IMR-90 (cell line): ENCODE measurements at regions not wholly inside any gene's neighbourhood (a gene's known extent, or its start where the extent isn't known, plus 50 kb on each side); places are given as distances from the start of the nearest gene placed in this dataset.

Source experiments
- ATAC-seq: fragments of 200-7000 bp; cut with Tn5 transposase; 2 replicates; pipeline ENCODE4 v1.9.1; 2020; ENCODE audit warnings: low read depth, mild to moderate bottlenecking, moderate library complexity
- BruUV-seq: library from RNA; stranded (reverse); fragments of 400-500 nt; replicated peaks from 2 replicates; lab custom pipeline; 2021; lab: Mats Ljungman, UMichigan
- CTCF ChIA-PET: fragments of 300-600 bp; formaldehyde crosslinking; extraction: SDS; loops from one replicate; lab custom pipeline; 2021; ENCODE audit warnings: antibody characterized with exemption; lab: Yijun Ruan, JAX
- POLR2A ChIA-PET: fragments of 300-600 bp; sonication (Branson Sonifier 250); formaldehyde crosslinking; loops from one replicate; lab custom pipeline; 2022; ENCODE audit warnings: antibody characterized with exemption; ENCODE audit not compliant: unreplicated experiment; lab: Charles Lee
- DNase-seq: peaks from one replicate; pipeline ENCODE4 v3.0.0; 2013
- H2AFZ ChIP-seq: replicated peaks from 2 replicates; pipeline ENCODE3; 2013; ENCODE audit warnings: low read length, mild to moderate bottlenecking; ENCODE audit not compliant: poor library complexity
- H2AK5ac ChIP-seq: 2 replicates; pipeline ENCODE4 v1.6.1; 2013; ENCODE audit warnings: low read depth, low read length, inconsistent platforms
- H2AK9ac ChIP-seq: replicated peaks from 2 replicates; pipeline ENCODE3; 2013; ENCODE audit warnings: mild to moderate bottlenecking, low read depth, low read length, moderate library complexity; ENCODE audit not compliant: poor library complexity
- H2BK120ac ChIP-seq: 2 replicates; pipeline ENCODE4 v1.6.1; 2013; ENCODE audit warnings: low read depth, low read length, inconsistent platforms
- H2BK15ac ChIP-seq: 3 replicates; pipeline ENCODE4 v1.6.1; 2013; ENCODE audit warnings: low read depth, low read length, inconsistent platforms
- H2BK20ac ChIP-seq: 2 replicates; pipeline ENCODE4 v1.6.1; 2013; ENCODE audit warnings: low read depth, mild to moderate bottlenecking, inconsistent platforms, low read length, moderate library complexity
- H2BK5ac ChIP-seq: 2 replicates; pipeline ENCODE4 v1.6.1; 2013; ENCODE audit warnings: mild to moderate bottlenecking, low read depth, low read length, inconsistent platforms; ENCODE audit not compliant: poor library complexity, severe bottlenecking
- H3K14ac ChIP-seq: replicated peaks from 2 replicates; pipeline ENCODE4 v1.6.1; 2013; ENCODE audit warnings: low read depth, low read length, inconsistent platforms
- H3K18ac ChIP-seq: 2 replicates; pipeline ENCODE4 v1.6.1; 2013; ENCODE audit warnings: low read depth, low read length, control low read depth
- H3K23ac ChIP-seq: 2 replicates; pipeline ENCODE4 v1.6.1; 2013; ENCODE audit warnings: low read depth, low read length, inconsistent platforms
- H3K27ac ChIP-seq: 2 replicates; pipeline ENCODE4 v1.5.1; 2013; ENCODE audit warnings: mild to moderate bottlenecking, control low read depth, low read length; ENCODE audit not compliant: insufficient read depth
- H3K27me3 ChIP-seq: 2 replicates; pipeline ENCODE4 v1.6.1; 2013; ENCODE audit warnings: low read length; ENCODE audit not compliant: control insufficient read depth, insufficient read depth
- H3K36me3 ChIP-seq: 2 replicates; pipeline ENCODE4 v1.6.1; 2013; ENCODE audit warnings: low read length, mixed read lengths; ENCODE audit not compliant: control insufficient read depth, insufficient read depth
- H3K4ac ChIP-seq: 2 replicates; pipeline ENCODE4 v1.6.1; 2013; ENCODE audit warnings: low read depth, low read length, inconsistent platforms
- H3K4me1 ChIP-seq: 2 replicates; pipeline ENCODE4 v1.6.1; 2013; ENCODE audit warnings: low read length, mixed read lengths; ENCODE audit not compliant: control insufficient read depth, insufficient read depth
- H3K4me2 ChIP-seq: 2 replicates; pipeline ENCODE4 v1.6.1; 2013; ENCODE audit warnings: low read depth, mild to moderate bottlenecking, control low read depth, low read length, moderate library complexity
- H3K4me3 ChIP-seq: 2 replicates; pipeline ENCODE4 v1.5.1; 2013; ENCODE audit warnings: low read depth, mild to moderate bottlenecking, control low read depth, low read length, moderate library complexity; ENCODE audit not compliant: insufficient read depth
- H3K56ac ChIP-seq: 2 replicates; pipeline ENCODE4 v1.6.1; 2013; ENCODE audit warnings: low read length, inconsistent platforms; ENCODE audit not compliant: insufficient read depth; ENCODE audit errors: extremely low read depth
- H3K79me1 ChIP-seq, 2 experiments: 2 replicates each; pipeline ENCODE4 v1.6.1; 2013; ENCODE audit warnings: low read length in 2 of 2, inconsistent platforms in 1 of 2, low read depth in 1 of 2
- H3K9ac ChIP-seq: 2 replicates; pipeline ENCODE4 v1.6.1; 2013; ENCODE audit warnings: low read depth, low read length, control low read depth
- H3K9me1 ChIP-seq: 2 replicates; pipeline ENCODE4 v1.6.1; 2013; ENCODE audit warnings: low read length, inconsistent platforms; ENCODE audit not compliant: insufficient read depth
- H3K9me3 ChIP-seq: 2 replicates; pipeline ENCODE4 v1.6.1; 2013; ENCODE audit warnings: low read length; ENCODE audit not compliant: control insufficient read depth, insufficient read depth
- H4K20me1 ChIP-seq: 2 replicates; pipeline ENCODE4 v1.6.1; 2013; ENCODE audit warnings: low read length, inconsistent platforms; ENCODE audit not compliant: insufficient read depth
- H4K5ac ChIP-seq: 2 replicates; pipeline ENCODE4 v1.6.1; 2013; ENCODE audit warnings: mild to moderate bottlenecking, low read depth, low read length, control low read depth
- H4K8ac ChIP-seq, 2 experiments: 2 replicates each; pipeline ENCODE4 v1.6.1; 2013; ENCODE audit warnings: low read depth in 2 of 2, low read length in 2 of 2, control low read depth in 1 of 2, inconsistent platforms in 1 of 2
- H4K91ac ChIP-seq: 2 replicates; pipeline ENCODE4 v1.6.1; 2013; ENCODE audit warnings: low read depth, low read length, inconsistent platforms; ENCODE audit not compliant: insufficient read depth
- BHLHE40 ChIP-seq: fragments of 150-350 bp; IDR thresholded peaks from 2 replicates; pipeline ENCODE4 v1.6.1; 2016; ENCODE audit warnings: mild to moderate bottlenecking, low read depth, low read length
- CEBPB ChIP-seq: IDR thresholded peaks from 2 replicates; pipeline ENCODE4 v1.6.1; 2012; ENCODE audit warnings: low read depth, low read length, improper control_type of control experiment
- MAFK ChIP-seq: IDR thresholded peaks from 2 replicates; pipeline ENCODE4 v1.6.1; 2012; ENCODE audit warnings: low read depth, low read length, improper control_type of control experiment
- RCOR1 ChIP-seq: IDR thresholded peaks from 2 replicates; pipeline ENCODE4 v1.6.1; 2012; ENCODE audit warnings: mild to moderate bottlenecking, low read length, improper control_type of control experiment; ENCODE audit not compliant: insufficient replicate concordance
- WGBS, 2 experiments: methylation state at CpG; one replicate each; pipeline versions ENCODE4 v1.1.5 to v1.1.7; 2013; ENCODE audit warnings: missing lambda C conversion rate in 2 of 2; ENCODE audit not compliant: insufficient read length in 1 of 2; ENCODE audit errors: extremely low coverage in 2 of 2; 5-methylcytosine and 5-hydroxymethylcytosine counted together
- dilution Hi-C: fragments of 300-500 bp; cut with HindIII; formaldehyde crosslinking; loops from one replicate; pipeline ENCODE4 v1.14.3; 2018; ENCODE audit warnings: low sequenced_read_pairs; ENCODE audit not compliant: unreplicated experiment
- in situ Hi-C: fragments of 300-500 bp; cut with MboI; formaldehyde crosslinking; loops from 3 replicates; pipeline ENCODE4 v1.14.3; 2019; ENCODE audit warnings: low sequenced_read_pairs, inconsistent platforms, mixed read lengths
- intact Hi-C: fragments of 100-400 bp; cut with micrococcal nuclease; formaldehyde crosslinking; loops from 2 replicates; pipeline ENCODE4 v1.10.0; 2022

DNA sequence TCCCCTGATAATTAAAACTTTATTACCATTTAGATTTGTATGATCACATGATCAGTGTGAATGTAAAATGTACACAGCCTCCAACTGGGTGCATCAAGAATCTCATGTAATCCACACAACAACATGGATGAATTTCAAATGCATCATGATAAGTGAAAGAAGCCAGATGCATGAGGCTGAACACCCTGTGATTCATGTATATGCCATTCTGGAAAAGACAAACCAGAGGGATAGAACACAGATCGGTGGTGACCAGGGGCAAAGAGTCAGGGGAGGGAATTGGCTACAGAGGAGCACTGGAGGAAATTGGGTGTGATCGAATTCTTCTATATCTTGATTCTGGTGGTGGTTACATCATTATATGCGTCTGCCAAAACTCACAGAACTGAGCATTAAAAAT lies 170.7 kb upstream of the SLC24A3 start:
- Histone ChIP-seq H3K27me3 (no peaks in the 10 kb centered on the region), H3K23ac (no peak overlapping the region), H2BK120ac (no peak overlapping the region), H2AK5ac (no peak overlapping the region), H3K9me1 (no peaks in the 10 kb centered on the region), H3K18ac (no peak overlapping the region), H3K4me3 (no peak overlapping the region), H2BK20ac (no peak overlapping the region), H4K91ac (no peak overlapping the region), H2BK5ac (no peak overlapping the region), H3K4ac (no peak overlapping the region), H3K4me2 (no peak overlapping the region), H3K9me3 (no peaks in the 10 kb centered on the region), H3K36me3 (no peaks in the 10 kb centered on the region), H2BK15ac (no peak overlapping the region), H4K20me1 (no peaks in the 10 kb centered on the region), H3K56ac (no peak overlapping the region), H3K14ac (no peak overlapping the region), H3K4me1 (no peaks in the 10 kb centered on the region), H2AK9ac (no peak overlapping the region), H3K9ac (no peak overlapping the region), H4K8ac (no peak overlapping the region), H2AFZ (no peak overlapping the region), H4K5ac (no peak overlapping the region), H3K79me1 (no peaks in the 10 kb centered on the region), H3K27ac (no peak overlapping the region)
- 0% methylated on average over 1 of the region's 3 CpGs; no CpG with 5 or more reads in 1 of the 2 experiments for WGBS, 2 experiments
- POLR2A ChIA-PET = no interaction called here
- DNase-seq (no peak), ATAC-seq (no peak)
- no TSS peak for BruUV-seq
- intact Hi-C loops (no loop called here), dilution Hi-C loops (no loop called here), in situ Hi-C loops (no loop called here)
- CTCF ChIA-PET = no interaction called here
- TF ChIP-seq RCOR1 = no peak
- no peak for TF ChIP-seq BHLHE40
- TF ChIP-seq MAFK = no peak
- TF ChIP-seq CEBPB = no peak
